Fibroblast of mammary gland (primary cell): ENCODE measurements at regions not wholly inside any gene's neighbourhood (a gene's known extent, or its start where the extent isn't known, plus 50 kb on each side); places are given as distances from the start of the nearest gene placed in this dataset.
"Not testable (repeated sequence)": the region's sequence is repeated elsewhere in the genome, so short reads cannot be mapped to it uniquely, and the experiment has no call there.

ENCODE experiments used
- DNase-seq: peaks from one replicate; pipeline ENCODE4 v3.0.0-alpha.2; 2010; ENCODE audit warnings: low read depth
- H3K4me3 ChIP-seq: 2 replicates; pipeline ENCODE4 v1.5.1; 2011; ENCODE audit warnings: low read depth, mild to moderate bottlenecking, low read length, moderate library complexity; ENCODE audit not compliant: control insufficient read depth
- CTCF ChIP-seq: conservative IDR thresholded peaks from 2 replicates; pipeline ENCODE4 v1.5.1; 2011; ENCODE audit warnings: low read depth, low read length, inconsistent platforms; ENCODE audit not compliant: control insufficient read depth, insufficient read depth

DNA sequence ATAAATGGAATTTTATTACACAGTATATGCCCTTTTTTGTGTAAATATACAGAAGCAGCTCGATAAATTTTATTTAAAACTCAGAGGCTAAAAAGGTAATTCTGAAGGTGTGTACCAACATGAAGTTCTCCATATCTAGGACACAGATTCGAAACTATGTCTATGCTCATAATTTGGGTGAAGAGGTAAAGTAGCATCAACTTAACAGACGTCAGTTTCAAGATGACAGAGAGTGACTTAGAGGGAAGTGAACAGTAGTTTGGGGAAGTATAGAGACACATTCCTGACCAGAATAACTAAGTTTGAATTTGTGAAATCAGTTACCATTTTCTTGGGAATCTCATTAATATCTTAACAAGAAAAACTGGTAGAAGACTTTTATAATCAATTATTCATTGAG is 2493.3 kb downstream of the ARAP2 start:
- DNase-seq, result no peak
- no peak overlapping the region for H3K4me3 ChIP-seq
- no peak for TF ChIP-seq CTCF

DNA sequence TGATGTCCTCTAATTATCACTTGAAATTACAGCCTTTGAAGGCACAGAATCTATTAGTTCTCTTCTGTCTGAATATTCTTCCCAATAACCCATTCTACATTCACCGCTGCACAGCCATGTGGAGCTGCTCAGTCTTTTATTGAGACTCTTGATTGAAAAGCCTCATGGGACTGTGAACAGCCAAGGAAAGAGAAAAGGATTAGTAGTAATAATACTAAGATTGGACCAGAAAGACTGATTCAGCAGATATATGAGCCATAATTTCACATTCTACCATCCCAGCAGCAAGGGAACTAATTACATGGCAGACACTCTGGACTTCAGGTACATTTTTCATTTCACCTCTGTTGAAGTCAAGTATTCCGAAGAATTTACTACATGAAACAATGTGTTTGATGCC is 2471.7 kb downstream of the ARAP2 start:
- TF ChIP-seq CTCF, result no peak
- DNase-seq, result no peak
- no peak overlapping the region for H3K4me3 ChIP-seq

- peak; percentile 73 for DNase-seq
- TF ChIP-seq CTCF, result no peak
Measured at GRCh38 chr4:33780952-33781791, 2463.1 kb downstream of the ARAP2 start.

GRCh38 chr4:33785843-33786242 is 2458.5 kb downstream of the ARAP2 start:
- no peak overlapping the region for H3K4me3 ChIP-seq
- TF ChIP-seq CTCF, result no peak
- no peak for DNase-seq

More at GRCh38 chr4:33780952-33781791, 2463.1 kb downstream of the ARAP2 start:
- H3K4me3 ChIP-seq, result no peak overlapping the region

DNA sequence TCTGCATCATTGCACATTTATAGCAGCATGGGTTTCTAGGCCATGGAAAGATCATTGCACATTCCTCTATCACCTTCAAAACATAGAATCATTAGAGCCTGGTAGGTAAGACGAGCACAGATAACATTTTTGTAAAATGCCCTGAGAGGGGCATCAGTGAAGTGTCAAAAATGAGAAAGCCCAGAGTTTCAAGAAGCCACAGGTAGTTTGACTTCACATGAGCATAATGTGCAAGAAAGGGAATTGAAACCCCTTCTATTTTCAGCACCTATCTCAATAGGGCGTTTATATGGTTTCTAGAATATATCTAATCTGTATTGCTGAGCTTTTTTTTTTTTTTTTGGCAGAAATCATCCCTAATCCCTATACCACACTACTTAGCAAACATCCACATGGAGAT is 2441.7 kb downstream of the ARAP2 start:
- no peak overlapping the region for H3K4me3 ChIP-seq
- DNase-seq, result no peak
- no peak for TF ChIP-seq CTCF

DNA sequence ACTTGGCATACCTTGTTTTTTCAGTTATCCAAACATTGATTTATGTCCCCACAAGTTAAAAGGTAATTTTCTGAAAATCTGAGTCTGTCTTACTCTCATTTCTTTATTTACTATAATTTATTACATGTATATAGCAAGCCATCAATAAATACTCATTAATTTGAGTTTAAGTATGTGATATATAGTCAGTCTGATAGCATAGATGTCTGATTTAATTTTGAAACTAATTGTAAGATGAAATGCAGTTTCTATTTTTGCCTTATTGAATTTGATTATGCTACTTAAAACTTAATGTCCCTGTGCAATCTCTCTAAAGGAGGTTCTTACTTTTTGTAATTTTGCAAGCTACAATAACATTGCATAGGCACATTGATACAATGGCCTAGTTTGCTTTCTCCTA is 2418.6 kb downstream of the ARAP2 start:
- no peak overlapping the region for H3K4me3 ChIP-seq
- no peak for DNase-seq
- no peak for TF ChIP-seq CTCF

DNA sequence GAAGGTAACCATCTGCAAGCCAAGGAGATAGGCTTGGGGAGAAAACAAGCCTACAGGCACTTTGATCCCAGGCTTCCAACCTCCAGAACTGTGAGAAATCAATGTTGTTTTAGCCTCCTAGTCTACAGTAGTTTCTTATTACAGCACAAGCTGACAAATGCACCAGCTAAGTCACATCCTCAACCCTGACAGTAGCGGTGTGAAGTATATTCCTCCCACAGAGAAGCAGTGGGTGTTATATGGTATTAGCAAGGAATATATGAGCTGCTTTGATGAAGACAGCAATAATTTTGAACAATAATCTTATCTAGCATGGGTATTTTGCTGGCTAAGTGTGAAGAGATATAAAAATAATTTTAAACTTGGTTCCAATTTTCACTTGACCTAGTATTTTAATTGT is 2415.0 kb downstream of the ARAP2 start:
- H3K4me3 ChIP-seq, DNase-seq: not testable (repeated sequence)
